ENCODE measurements at regions not wholly inside any gene's neighbourhood (a gene's known extent, or its start where the extent isn't known, plus 50 kb on each side); places are given as distances from the start of the nearest gene placed in this dataset.

GRCh38 chr2:8540552-8541055 is 141.3 kb upstream of the ID2 start:
- 92% methylated on average over 2 of the region's 2 CpGs for WGBS (ENCODE audit: insufficient coverage)
- Histone ChIP-seq H3K4me1 (ENCODE audit: control insufficient read depth, insufficient read depth, low read length) (peaks cover 85% of the 10 kb centered on the region), H3K36me3 (ENCODE audit: control insufficient read depth, insufficient read depth, low read length) (no peaks in the 10 kb centered on the region), H3K4me3 (ENCODE audit: low read length) (no peak overlapping the region), H3K9me3 (replicated peaks; ENCODE audit: control insufficient read depth, low read depth, low read length) (no peaks in the 10 kb centered on the region), H3K27me3 (ENCODE audit: control insufficient read depth, insufficient read depth, low read length) (peaks cover 2% of the 10 kb centered on the region), H3K27ac (ENCODE audit: low read length) (peak overlapping the region; percentile 20)
- DNase-seq = no peak

- Histone ChIP-seq H3K27ac (ENCODE audit: low read length) (no peak overlapping the region), H3K4me1 (ENCODE audit: control insufficient read depth, insufficient read depth, low read length) (peaks cover 82% of the 10 kb centered on the region)
Observed at GRCh38 chr2:8541223-8541622, 140.6 kb upstream of the ID2 start.

GRCh38 chr2:8541636-8542035 is 140.2 kb upstream of the ID2 start:
- Histone ChIP-seq H3K9me3 (replicated peaks; ENCODE audit: control insufficient read depth, low read depth, low read length) (no peaks in the 10 kb centered on the region), H3K27ac (ENCODE audit: low read length) (no peak overlapping the region), H3K36me3 (ENCODE audit: control insufficient read depth, insufficient read depth, low read length) (no peaks in the 10 kb centered on the region), H3K4me1 (ENCODE audit: control insufficient read depth, insufficient read depth, low read length) (peaks cover 79% of the 10 kb centered on the region), H3K4me3 (ENCODE audit: low read length) (no peak overlapping the region), H3K27me3 (ENCODE audit: control insufficient read depth, insufficient read depth, low read length) (peaks cover 2% of the 10 kb centered on the region)
- DNase-seq = no peak
- 83% methylated on average over 14 of the region's 14 CpGs for WGBS (ENCODE audit: insufficient coverage)

More at GRCh38 chr2:8541223-8541622, 140.6 kb upstream of the ID2 start:
- H3K4me3 ChIP-seq (ENCODE audit: low read length) = no peak overlapping the region
- no peaks in the 10 kb centered on the region for H3K9me3 ChIP-seq (replicated peaks; ENCODE audit: control insufficient read depth, low read depth, low read length)
- 90% methylated on average over 7 of the region's 8 CpGs for WGBS (ENCODE audit: insufficient coverage)
- peaks cover 2% of the 10 kb centered on the region for H3K27me3 ChIP-seq (ENCODE audit: control insufficient read depth, insufficient read depth, low read length)
- no peaks in the 10 kb centered on the region for H3K36me3 ChIP-seq (ENCODE audit: control insufficient read depth, insufficient read depth, low read length)
- no peak for DNase-seq

GRCh38 chr2:8542381-8543059 is 139.3 kb upstream of the ID2 start:
- H3K27me3 ChIP-seq (ENCODE audit: control insufficient read depth, insufficient read depth, low read length) = peaks cover under 1% of the 10 kb centered on the region
- peaks cover 70% of the 10 kb centered on the region for H3K4me1 ChIP-seq (ENCODE audit: control insufficient read depth, insufficient read depth, low read length)
- no peaks in the 10 kb centered on the region for H3K9me3 ChIP-seq (replicated peaks; ENCODE audit: control insufficient read depth, low read depth, low read length)
- no peak overlapping the region for H3K4me3 ChIP-seq (ENCODE audit: low read length)
- WGBS (ENCODE audit: insufficient coverage) = 100% methylated on average over 3 of the region's 5 CpGs
- DNase-seq = no peak
- H3K27ac ChIP-seq (ENCODE audit: low read length) = no peak overlapping the region
- no peaks in the 10 kb centered on the region for H3K36me3 ChIP-seq (ENCODE audit: control insufficient read depth, insufficient read depth, low read length)

- H3K4me3 ChIP-seq (ENCODE audit: low read length) = no peak overlapping the region
- no peaks in the 10 kb centered on the region for H3K27me3 ChIP-seq (ENCODE audit: control insufficient read depth, insufficient read depth, low read length)
- peaks cover 67% of the 10 kb centered on the region for H3K4me1 ChIP-seq (ENCODE audit: control insufficient read depth, insufficient read depth, low read length)
- no peaks in the 10 kb centered on the region for H3K36me3 ChIP-seq (ENCODE audit: control insufficient read depth, insufficient read depth, low read length)
- peak overlapping the region; percentile 64 for H3K27ac ChIP-seq (ENCODE audit: low read length)
- H3K9me3 ChIP-seq (replicated peaks; ENCODE audit: control insufficient read depth, low read depth, low read length) = no peaks in the 10 kb centered on the region
- no peak for DNase-seq
- 77% methylated on average over 5 of the region's 6 CpGs for WGBS (ENCODE audit: insufficient coverage)
Observed at GRCh38 chr2:8543060-8543382, 138.8 kb upstream of the ID2 start.

GRCh38 chr2:8543383-8544170 is 138.3 kb upstream of the ID2 start:
- peak; percentile 72 for DNase-seq
- no peaks in the 10 kb centered on the region for H3K27me3 ChIP-seq (ENCODE audit: control insufficient read depth, insufficient read depth, low read length)
- H3K4me3 ChIP-seq (ENCODE audit: low read length) = no peak overlapping the region
- H3K9me3 ChIP-seq (replicated peaks; ENCODE audit: control insufficient read depth, low read depth, low read length) = no peaks in the 10 kb centered on the region
- peaks cover 65% of the 10 kb centered on the region for H3K4me1 ChIP-seq (ENCODE audit: control insufficient read depth, insufficient read depth, low read length)
- H3K36me3 ChIP-seq (ENCODE audit: control insufficient read depth, insufficient read depth, low read length) = no peaks in the 10 kb centered on the region
- WGBS (ENCODE audit: insufficient coverage) = 59% methylated on average over 26 of the region's 29 CpGs
- peak overlapping the region; percentile 64 for H3K27ac ChIP-seq (ENCODE audit: low read length)

- no peak for DNase-seq
- Histone ChIP-seq H3K9me3 (replicated peaks; ENCODE audit: control insufficient read depth, low read depth, low read length) (no peaks in the 10 kb centered on the region), H3K4me3 (ENCODE audit: low read length) (no peak overlapping the region), H3K27ac (ENCODE audit: low read length) (peak overlapping the region; percentile 55), H3K27me3 (ENCODE audit: control insufficient read depth, insufficient read depth, low read length) (no peaks in the 10 kb centered on the region), H3K36me3 (ENCODE audit: control insufficient read depth, insufficient read depth, low read length) (no peaks in the 10 kb centered on the region), H3K4me1 (ENCODE audit: control insufficient read depth, insufficient read depth, low read length) (peaks cover 61% of the 10 kb centered on the region)
- 92% methylated on average over 9 of the region's 15 CpGs for WGBS (ENCODE audit: insufficient coverage)
Observed at GRCh38 chr2:8544171-8544785, 137.6 kb upstream of the ID2 start.

- DNase-seq = peak; percentile 84
- Histone ChIP-seq H3K9me3 (replicated peaks; ENCODE audit: control insufficient read depth, low read depth, low read length) (no peaks in the 10 kb centered on the region), H3K27me3 (ENCODE audit: control insufficient read depth, insufficient read depth, low read length) (no peaks in the 10 kb centered on the region), H3K4me1 (ENCODE audit: control insufficient read depth, insufficient read depth, low read length) (peaks cover 55% of the 10 kb centered on the region), H3K4me3 (ENCODE audit: low read length) (no peak overlapping the region), H3K27ac (ENCODE audit: low read length) (peak overlapping the region; percentile 51), H3K36me3 (ENCODE audit: control insufficient read depth, insufficient read depth, low read length) (no peaks in the 10 kb centered on the region)
- 64% methylated on average over 23 of the region's 27 CpGs for WGBS (ENCODE audit: insufficient coverage)
Observed at GRCh38 chr2:8544786-8545694, 136.8 kb upstream of the ID2 start.

GRCh38 chr2:8545695-8546611 is 135.9 kb upstream of the ID2 start:
- peaks cover 46% of the 10 kb centered on the region for H3K4me1 ChIP-seq (ENCODE audit: control insufficient read depth, insufficient read depth, low read length)
- H3K9me3 ChIP-seq (replicated peaks; ENCODE audit: control insufficient read depth, low read depth, low read length) = no peaks in the 10 kb centered on the region
- H3K27ac ChIP-seq (ENCODE audit: low read length) = no peak overlapping the region
- H3K27me3 ChIP-seq (ENCODE audit: control insufficient read depth, insufficient read depth, low read length) = no peaks in the 10 kb centered on the region
- no peak overlapping the region for H3K4me3 ChIP-seq (ENCODE audit: low read length)
- no peaks in the 10 kb centered on the region for H3K36me3 ChIP-seq (ENCODE audit: control insufficient read depth, insufficient read depth, low read length)
- 89% methylated on average over 20 of the region's 30 CpGs for WGBS (ENCODE audit: insufficient coverage)
- no peak for DNase-seq

Measured in muscle of leg (tissue), 3 donors.